ENCODE measurements at regions not wholly inside any gene's neighbourhood (a gene's known extent, or its start where the extent isn't known, plus 50 kb on each side); places are given as distances from the start of the nearest gene placed in this dataset.

DNA sequence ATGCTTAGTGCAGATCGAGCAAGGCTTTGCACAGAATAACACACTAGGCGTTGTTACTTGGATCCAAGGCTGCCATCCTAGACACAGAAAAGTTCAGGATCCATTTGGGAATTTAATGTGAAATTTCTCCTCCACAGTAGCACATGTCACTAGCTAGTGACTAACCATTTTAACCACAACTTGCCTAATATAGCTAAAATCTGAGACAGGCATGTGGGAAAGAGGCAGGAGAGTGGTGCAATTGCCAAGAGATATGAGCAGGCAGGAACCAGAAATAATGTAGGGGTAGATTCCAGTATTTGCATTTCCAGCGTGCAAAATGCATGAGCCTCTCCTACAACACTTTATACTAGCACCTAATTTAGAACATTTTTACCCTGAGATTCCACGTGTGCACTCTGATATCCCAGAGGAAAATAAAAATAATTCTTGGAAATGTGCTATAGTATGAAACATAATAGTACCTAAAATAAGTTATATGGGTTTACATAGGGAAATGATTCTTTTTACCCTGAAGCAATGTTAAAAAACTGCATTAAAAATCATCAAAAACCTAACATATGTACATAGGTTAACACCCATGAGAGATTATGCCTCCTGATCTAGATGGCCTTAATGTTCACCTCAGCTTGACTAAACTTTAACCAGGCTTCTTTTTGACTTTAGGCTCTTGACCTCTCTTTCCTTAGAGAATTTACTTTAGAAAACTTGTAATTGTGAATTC is 1230.6 kb upstream of the NUDT12 start:
- Histone ChIP-seq H3K27ac (no peak overlapping the region), H3K36me3 (ENCODE audit: insufficient read depth, low read length) (no peaks in the 10 kb centered on the region), H3K9me3 (ENCODE audit: low read depth, low read length) (no peaks in the 10 kb centered on the region), H3K9ac (ENCODE audit: insufficient read length) (no peak overlapping the region), H3K4me3 (no peak overlapping the region)
- DNase-seq (ENCODE audit: low read depth, low spot score) = no peak
- TF ChIP-seq EZH2 (IDR thresholded peaks at IDR 0.05) (no peak), POLR2AphosphoS5 (IDR thresholded peaks at IDR 0.05; ENCODE audit: borderline replicate concordance, low read depth, low read length) (no peak), FOXP2 (optimal IDR thresholded peaks at IDR 0.05; ENCODE audit: control extremely low read depth, extremely low read length, insufficient read depth) (no peak)

DNA sequence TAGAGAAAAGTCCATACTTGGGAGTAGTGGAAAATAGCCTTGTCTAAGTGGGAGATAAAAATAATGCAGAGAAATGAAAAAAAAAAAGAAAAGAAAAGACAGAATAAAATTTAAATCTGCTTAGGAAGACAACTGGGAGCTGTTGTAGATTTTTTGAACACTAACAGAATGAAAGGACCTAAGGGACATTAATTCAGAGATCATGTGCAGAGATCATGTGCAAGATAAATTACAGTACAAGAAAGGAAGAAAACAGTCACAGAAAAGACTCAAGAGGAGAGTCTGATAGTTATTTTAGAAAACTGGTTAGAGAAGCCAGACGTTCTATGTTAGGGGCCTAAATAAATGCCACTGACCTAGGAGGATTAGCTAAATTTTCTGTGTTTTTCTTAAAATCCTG is 1226.8 kb upstream of the NUDT12 start:
- no peak for DNase-seq (ENCODE audit: low read depth, low spot score)
- Histone ChIP-seq H3K4me3 (no peak overlapping the region), H3K27ac (peak overlapping the region; percentile 68; the same call in 1 of the 2 replicates), H3K9ac (ENCODE audit: insufficient read length) (peak overlapping the region; percentile 34), H3K9me3 (ENCODE audit: low read depth, low read length) (no peaks in the 10 kb centered on the region), H3K36me3 (ENCODE audit: insufficient read depth, low read length) (no peaks in the 10 kb centered on the region)
- TF ChIP-seq FOXP2 (optimal IDR thresholded peaks at IDR 0.05; ENCODE audit: control extremely low read depth, extremely low read length, insufficient read depth) (no peak), EZH2 (IDR thresholded peaks at IDR 0.05) (no peak), POLR2AphosphoS5 (IDR thresholded peaks at IDR 0.05; ENCODE audit: borderline replicate concordance, low read depth, low read length) (no peak)

DNA sequence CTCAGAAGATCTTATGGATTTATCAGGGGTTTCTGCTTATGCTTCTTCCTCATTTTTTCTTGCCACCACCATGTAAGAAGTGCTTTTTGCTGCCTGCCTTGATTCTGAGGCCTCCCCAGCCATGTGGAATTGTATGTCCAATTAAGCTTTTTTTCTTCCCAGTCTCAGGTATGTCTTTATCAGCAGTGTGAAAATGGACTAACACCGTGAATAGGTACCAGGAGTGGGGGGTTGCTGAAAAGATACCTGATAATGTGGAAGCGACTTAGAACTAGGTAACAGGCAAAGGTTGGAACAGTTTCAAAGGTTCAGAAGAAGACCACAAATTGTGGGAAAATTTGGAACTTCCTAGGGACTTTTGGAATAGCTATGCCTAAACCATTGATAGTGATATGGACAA is 1222.5 kb upstream of the NUDT12 start:
- Histone ChIP-seq H3K36me3 (ENCODE audit: insufficient read depth, low read length) (no peaks in the 10 kb centered on the region), H3K9ac (ENCODE audit: insufficient read length) (no peak overlapping the region), H3K27ac (no peak overlapping the region), H3K9me3 (ENCODE audit: low read depth, low read length) (no peaks in the 10 kb centered on the region), H3K4me3 (no peak overlapping the region)
- TF ChIP-seq FOXP2 (optimal IDR thresholded peaks at IDR 0.05; ENCODE audit: control extremely low read depth, extremely low read length, insufficient read depth) (no peak), POLR2AphosphoS5 (IDR thresholded peaks at IDR 0.05; ENCODE audit: borderline replicate concordance, low read depth, low read length) (no peak), EZH2 (IDR thresholded peaks at IDR 0.05) (no peak)
- no peak for DNase-seq (ENCODE audit: low read depth, low spot score)

DNA sequence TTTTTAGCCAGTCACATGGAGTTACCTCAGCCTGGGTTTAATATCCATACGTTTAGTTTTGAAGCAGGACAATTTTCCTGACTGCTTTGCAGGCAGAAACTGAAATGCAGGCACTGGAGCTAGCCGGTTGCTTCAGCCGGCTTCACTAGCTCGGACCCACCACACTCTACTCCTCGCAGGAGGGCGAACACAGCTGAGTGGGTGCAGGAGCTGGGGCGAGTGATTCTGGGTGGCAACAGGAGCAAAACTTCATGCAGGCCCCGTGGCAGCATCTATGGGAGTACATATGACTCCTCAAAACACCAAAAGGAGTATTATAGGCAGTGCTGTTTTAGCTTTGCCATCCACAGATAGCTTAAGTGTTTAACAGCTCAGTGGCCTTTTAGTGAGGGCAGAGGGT is 1211.8 kb upstream of the NUDT12 start:
- Histone ChIP-seq H3K9me3 (ENCODE audit: low read depth, low read length) (no peaks in the 10 kb centered on the region), H3K36me3 (ENCODE audit: insufficient read depth, low read length) (no peaks in the 10 kb centered on the region), H3K4me3 (no peak overlapping the region), H3K9ac (ENCODE audit: insufficient read length) (no peak overlapping the region), H3K27ac (no peak overlapping the region)
- TF ChIP-seq FOXP2 (optimal IDR thresholded peaks at IDR 0.05; ENCODE audit: control extremely low read depth, extremely low read length, insufficient read depth) = no peak
- no peak for TF ChIP-seq EZH2 (IDR thresholded peaks at IDR 0.05)
- no peak for TF ChIP-seq POLR2AphosphoS5 (IDR thresholded peaks at IDR 0.05; ENCODE audit: borderline replicate concordance, low read depth, low read length)
- no peak for DNase-seq (ENCODE audit: low read depth, low spot score)

DNA sequence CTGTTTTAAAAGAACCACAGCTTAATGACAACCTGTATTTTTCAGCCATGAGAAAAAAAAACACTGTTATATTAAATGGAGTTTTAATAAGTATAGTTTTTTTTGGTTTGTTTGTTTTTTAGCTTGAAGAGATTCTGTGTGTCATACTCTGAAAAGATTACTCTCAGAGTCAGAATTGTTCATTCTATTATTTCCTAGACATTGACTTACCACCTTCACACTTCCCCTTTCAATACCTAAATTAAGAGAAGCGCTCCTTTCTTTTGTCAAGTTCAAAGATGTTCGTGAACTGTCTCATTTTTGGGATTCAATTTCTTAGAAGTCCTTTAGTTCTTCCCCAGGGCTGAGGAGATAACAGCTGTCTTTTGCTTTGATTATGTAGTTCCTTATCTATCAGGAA is 1201.6 kb upstream of the NUDT12 start:
- Histone ChIP-seq H3K4me3 (no peak overlapping the region), H3K9ac (ENCODE audit: insufficient read length) (no peak overlapping the region), H3K9me3 (ENCODE audit: low read depth, low read length) (no peaks in the 10 kb centered on the region), H3K36me3 (ENCODE audit: insufficient read depth, low read length) (no peaks in the 10 kb centered on the region), H3K27ac (no peak overlapping the region)
- TF ChIP-seq FOXP2 (optimal IDR thresholded peaks at IDR 0.05; ENCODE audit: control extremely low read depth, extremely low read length, insufficient read depth) (no peak), POLR2AphosphoS5 (IDR thresholded peaks at IDR 0.05; ENCODE audit: borderline replicate concordance, low read depth, low read length) (no peak)
- no peak for DNase-seq (ENCODE audit: low read depth, low spot score)

DNA sequence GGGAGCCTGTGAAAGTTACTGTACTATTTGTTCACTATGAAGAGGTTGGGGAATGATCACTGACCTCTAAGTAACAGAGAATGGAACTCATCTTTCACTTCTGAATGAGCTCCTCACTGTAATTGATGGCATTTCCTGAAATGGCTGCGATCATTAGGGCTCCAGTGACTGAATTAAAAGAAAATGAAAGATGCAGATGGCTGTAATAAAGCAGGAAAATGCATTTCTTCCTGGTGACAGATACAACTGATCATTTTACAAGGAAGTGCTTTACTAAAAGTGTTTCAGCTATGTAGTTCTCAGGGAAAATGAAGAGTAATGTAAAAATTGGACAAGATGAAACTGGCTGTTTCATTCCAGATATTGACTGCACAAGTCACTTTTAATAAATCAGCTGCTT is 1200.6 kb upstream of the NUDT12 start:
- Histone ChIP-seq H3K27ac (no peak overlapping the region), H3K9ac (ENCODE audit: insufficient read length) (no peak overlapping the region), H3K9me3 (ENCODE audit: low read depth, low read length) (no peaks in the 10 kb centered on the region), H3K36me3 (ENCODE audit: insufficient read depth, low read length) (no peaks in the 10 kb centered on the region), H3K4me3 (no peak overlapping the region)
- TF ChIP-seq EZH2 (IDR thresholded peaks at IDR 0.05) = no peak
- TF ChIP-seq POLR2AphosphoS5 (IDR thresholded peaks at IDR 0.05; ENCODE audit: borderline replicate concordance, low read depth, low read length) = no peak
- TF ChIP-seq FOXP2 (optimal IDR thresholded peaks at IDR 0.05; ENCODE audit: control extremely low read depth, extremely low read length, insufficient read depth) = no peak
- DNase-seq (ENCODE audit: low read depth, low spot score) = no peak

DNA sequence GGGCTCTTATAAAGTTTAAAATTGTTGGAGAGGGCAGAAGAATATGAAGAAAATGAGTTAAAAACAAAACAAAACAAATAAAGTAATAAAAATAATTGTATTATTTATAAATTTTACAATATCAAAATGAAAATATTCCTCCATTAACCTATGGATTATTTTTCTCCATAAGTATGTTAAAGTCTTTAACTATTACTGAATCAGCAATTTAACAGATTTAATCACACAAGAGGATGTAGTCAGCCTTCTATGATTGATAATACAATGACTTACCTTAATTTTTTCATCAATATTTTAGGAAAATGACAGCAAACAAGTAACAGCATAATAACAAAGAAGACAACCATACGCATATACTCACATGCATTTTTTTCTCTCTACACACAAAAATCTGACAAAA is 1195.3 kb upstream of the NUDT12 start:
- H3K9me3 ChIP-seq (ENCODE audit: low read depth, low read length) = no peaks in the 10 kb centered on the region
- TF ChIP-seq EZH2 (IDR thresholded peaks at IDR 0.05) (no peak), POLR2AphosphoS5 (IDR thresholded peaks at IDR 0.05; ENCODE audit: borderline replicate concordance, low read depth, low read length) (no peak), FOXP2 (optimal IDR thresholded peaks at IDR 0.05; ENCODE audit: control extremely low read depth, extremely low read length, insufficient read depth) (no peak)

DNA sequence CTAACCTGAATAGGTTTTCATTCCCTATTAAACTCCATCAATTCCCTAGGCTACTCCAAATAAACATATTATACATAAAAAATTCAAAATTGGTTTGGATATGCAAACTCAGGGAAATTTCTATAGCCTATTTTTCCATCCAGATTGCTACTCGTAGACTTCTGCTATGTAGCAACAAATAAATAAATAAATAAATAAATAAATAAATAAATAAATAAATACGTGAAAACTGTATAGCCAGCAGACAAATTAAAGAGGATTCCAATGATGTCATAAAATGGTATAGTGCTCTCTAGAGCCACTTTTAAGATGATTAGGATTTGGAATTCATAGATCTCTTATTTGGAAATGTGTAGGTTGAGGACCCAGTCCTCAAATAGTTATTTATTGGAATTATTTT is 1193.2 kb upstream of the NUDT12 start:
- DNase-seq (ENCODE audit: low read depth, low spot score) = no peak
- TF ChIP-seq POLR2AphosphoS5 (IDR thresholded peaks at IDR 0.05; ENCODE audit: borderline replicate concordance, low read depth, low read length) (no peak), EZH2 (IDR thresholded peaks at IDR 0.05) (no peak), FOXP2 (optimal IDR thresholded peaks at IDR 0.05; ENCODE audit: control extremely low read depth, extremely low read length, insufficient read depth) (no peak)
- H3K9me3 ChIP-seq (ENCODE audit: low read depth, low read length) = no peaks in the 10 kb centered on the region
- no peak overlapping the region for H3K4me3 ChIP-seq
- H3K27ac ChIP-seq = no peak overlapping the region
- H3K9ac ChIP-seq (ENCODE audit: insufficient read length) = no peak overlapping the region
- no peaks in the 10 kb centered on the region for H3K36me3 ChIP-seq (ENCODE audit: insufficient read depth, low read length)

More for the DNA sequence above, 1195.3 kb upstream of the NUDT12 start:
- DNase-seq (ENCODE audit: low read depth, low spot score) = no peak
- H3K36me3 ChIP-seq (ENCODE audit: insufficient read depth, low read length) = no peaks in the 10 kb centered on the region
- no peak overlapping the region for H3K27ac ChIP-seq
- no peak overlapping the region for H3K9ac ChIP-seq (ENCODE audit: insufficient read length)
- H3K4me3 ChIP-seq = no peak overlapping the region

All from SK-N-MC (cell line).